IgD-negative memory B cell (primary cell): ENCODE measurements at regions not wholly inside any gene's neighbourhood (a gene's known extent, or its start where the extent isn't known, plus 50 kb on each side); places are given as distances from the start of the nearest gene placed in this dataset.

Experiments
- H3K27ac Mint-ChIP-seq, 3 donors: one replicate each; pipeline ENCODE4 v1.8.0; 2020 to 2022; ENCODE audit warnings: mild to moderate bottlenecking in 3 of 3, mixed read lengths in 3 of 3, moderate library complexity in 1 of 3
- H3K27me3 Mint-ChIP-seq: one replicate; pipeline ENCODE4 v1.8.0; 2021; ENCODE audit warnings: mixed read lengths
- H3K36me3 Mint-ChIP-seq: one replicate; pipeline ENCODE4 v1.8.0; 2020; ENCODE audit warnings: mild to moderate bottlenecking, mixed read lengths
- H3K4me1 Mint-ChIP-seq, 3 donors: one replicate each; pipeline ENCODE4 v1.8.0; 2020 to 2022; ENCODE audit warnings: mixed read lengths in 3 of 3, mild to moderate bottlenecking in 1 of 3
- H3K4me3 Mint-ChIP-seq, 4 donors: one replicate each; pipeline ENCODE4 v1.8.0; 2020 to 2022; ENCODE audit warnings: mild to moderate bottlenecking in 4 of 4, mixed read lengths in 4 of 4, moderate library complexity in 3 of 4
- H3K9me3 Mint-ChIP-seq, 3 donors: one replicate each; pipeline ENCODE4 v1.8.0; 2020 to 2021; ENCODE audit warnings: mixed read lengths in 3 of 3, mild to moderate bottlenecking in 1 of 3

- H3K4me3 Mint-ChIP-seq = no peak overlapping the region
- H3K4me1 Mint-ChIP-seq = no peaks in the 10 kb centered on the region
- no peaks in the 10 kb centered on the region for H3K36me3 Mint-ChIP-seq
- no peak overlapping the region for H3K27ac Mint-ChIP-seq
- no peaks in the 10 kb centered on the region for H3K9me3 Mint-ChIP-seq
- H3K27me3 Mint-ChIP-seq = no peaks in the 10 kb centered on the region
Measured at GRCh38 chr4:110275871-110276270, 77.5 kb upstream of the ELOVL6 start.

- Mint-ChIP-seq H3K36me3 (peaks cover 2% of the 10 kb centered on the region), H3K9me3 (peaks cover 0 to 2% (median 0%) of the 10 kb centered on the region in 3 donors), H3K4me3 (no peak overlapping the region), H3K27ac (no peak overlapping the region), H3K4me1 (no peaks in the 10 kb centered on the region), H3K27me3 (peaks cover 1% of the 10 kb centered on the region)
Measured at GRCh38 chr4:110271986-110272385, 73.6 kb upstream of the ELOVL6 start.

- H3K27ac Mint-ChIP-seq = no peak overlapping the region
- peaks cover 0 to 2% (median 0%) of the 10 kb centered on the region in 3 donors for H3K9me3 Mint-ChIP-seq
- H3K27me3 Mint-ChIP-seq = peaks cover 1% of the 10 kb centered on the region
- H3K36me3 Mint-ChIP-seq = peaks cover 2% of the 10 kb centered on the region
- H3K4me3 Mint-ChIP-seq = no peak overlapping the region
- H3K4me1 Mint-ChIP-seq = no peaks in the 10 kb centered on the region
Measured at GRCh38 chr4:110270492-110271197, 72.2 kb upstream of the ELOVL6 start.

GRCh38 chr4:110268790-110269189 is 70.4 kb upstream of the ELOVL6 start:
- Mint-ChIP-seq H3K36me3 (peaks cover 2% of the 10 kb centered on the region), H3K27ac (no peak overlapping the region), H3K27me3 (peaks cover 1% of the 10 kb centered on the region), H3K4me1 (no peaks in the 10 kb centered on the region), H3K4me3 (no peak overlapping the region), H3K9me3 (peaks cover 0 to 5% (median 0%) of the 10 kb centered on the region in 3 donors)

DNA sequence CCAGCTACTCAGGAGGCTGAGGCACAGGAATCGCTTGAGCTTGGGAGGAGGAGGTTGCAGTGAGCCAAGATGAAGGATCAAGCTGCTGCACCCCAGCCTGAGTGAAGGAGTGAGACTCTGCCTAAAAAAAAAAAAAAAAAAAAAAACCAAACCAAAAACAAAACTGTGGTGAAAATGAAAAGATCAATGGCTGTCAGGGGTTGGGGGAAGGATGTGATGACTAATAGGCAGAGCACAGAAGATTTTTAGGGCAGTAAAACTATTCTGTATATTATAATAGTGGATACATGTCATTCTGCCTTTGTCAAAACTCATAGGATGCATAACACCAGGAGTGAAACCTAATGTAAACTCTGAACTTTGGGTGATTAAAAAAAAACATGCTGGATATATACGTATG is 69.9 kb upstream of the ELOVL6 start:
- peaks cover 1% of the 10 kb centered on the region for H3K27me3 Mint-ChIP-seq
- H3K4me3 Mint-ChIP-seq = no peak overlapping the region
- peaks cover 0 to 5% (median 0%) of the 10 kb centered on the region in 3 donors for H3K9me3 Mint-ChIP-seq
- no peaks in the 10 kb centered on the region for H3K4me1 Mint-ChIP-seq
- no peak overlapping the region for H3K27ac Mint-ChIP-seq
- H3K36me3 Mint-ChIP-seq = peaks cover 2% of the 10 kb centered on the region

DNA sequence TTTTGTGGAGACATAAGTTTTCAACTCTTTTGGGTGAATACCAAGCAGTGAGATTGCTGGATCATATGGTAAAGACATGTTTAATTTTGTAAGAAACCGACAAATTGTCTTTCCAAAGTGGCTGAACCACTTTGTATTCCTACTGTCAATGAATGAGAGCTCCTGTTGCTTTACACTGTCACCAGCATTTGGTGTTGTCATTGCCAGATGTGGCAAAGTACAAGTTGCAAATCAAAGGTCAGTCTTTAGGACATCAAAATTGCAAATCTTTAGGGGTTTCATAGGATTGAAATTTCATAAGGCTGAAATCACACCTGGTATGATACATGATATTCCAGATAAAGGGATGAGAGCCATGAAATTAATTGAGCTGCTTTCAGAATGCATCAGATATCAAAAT is 67.7 kb upstream of the ELOVL6 start:
- Mint-ChIP-seq H3K4me3 (no peak overlapping the region), H3K27ac (no peak overlapping the region), H3K4me1 (no peaks in the 10 kb centered on the region), H3K27me3 (peaks cover 1% of the 10 kb centered on the region), H3K36me3 (peaks cover 2% of the 10 kb centered on the region), H3K9me3 (peaks cover 0 to 5% (median 2%) of the 10 kb centered on the region in 3 donors)

DNA sequence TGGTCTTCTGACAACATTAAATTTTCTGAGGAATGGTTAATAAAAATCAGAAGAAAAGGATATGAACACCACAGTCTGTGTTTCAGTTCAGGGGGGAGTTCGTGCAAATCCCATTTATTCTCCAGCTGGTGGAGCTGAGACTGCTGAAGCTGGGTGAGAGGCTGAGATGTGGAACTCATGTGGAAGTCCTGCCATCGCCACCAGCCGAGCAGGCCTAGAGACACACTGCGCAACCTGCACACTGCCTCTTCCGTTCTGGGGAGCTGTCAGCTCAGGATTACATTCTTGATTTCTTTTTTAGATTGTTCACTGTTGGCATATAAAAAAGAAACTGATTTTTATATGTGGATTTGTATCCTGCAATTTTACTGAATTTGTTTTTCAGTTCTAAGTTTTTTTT is 66.6 kb upstream of the ELOVL6 start:
- Mint-ChIP-seq H3K27me3 (peaks cover 1% of the 10 kb centered on the region), H3K4me3 (no peak overlapping the region), H3K36me3 (peaks cover 2% of the 10 kb centered on the region), H3K27ac (no peak overlapping the region), H3K4me1 (no peaks in the 10 kb centered on the region), H3K9me3 (peaks cover 0 to 5% (median 2%) of the 10 kb centered on the region in 3 donors)

- H3K36me3 Mint-ChIP-seq = peaks cover 2% of the 10 kb centered on the region
- H3K27ac Mint-ChIP-seq = no peak overlapping the region
- no peaks in the 10 kb centered on the region for H3K27me3 Mint-ChIP-seq
- peaks cover 0 to 4% (median 2%) of the 10 kb centered on the region in 3 donors for H3K9me3 Mint-ChIP-seq
- no peaks in the 10 kb centered on the region for H3K4me1 Mint-ChIP-seq
- H3K4me3 Mint-ChIP-seq = no peak overlapping the region
Measured at GRCh38 chr4:110260299-110260698, 61.9 kb upstream of the ELOVL6 start.

DNA sequence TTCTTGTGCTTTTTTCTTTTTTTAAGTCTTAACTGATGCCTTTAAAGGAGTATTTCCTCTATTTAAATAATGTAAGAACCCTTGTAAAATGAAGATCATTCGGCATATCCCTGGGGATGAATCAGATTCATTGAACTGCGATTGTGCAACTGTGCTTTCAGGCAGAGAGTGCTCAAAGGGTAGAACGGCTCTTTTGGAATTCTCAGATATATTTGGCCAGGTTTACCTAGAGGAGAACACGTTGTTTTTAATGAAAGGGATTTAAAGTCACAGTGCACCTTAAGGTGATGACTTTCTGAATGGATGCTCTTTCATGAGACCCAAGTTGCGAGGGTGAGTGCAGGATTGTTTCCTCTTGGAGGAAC is 51.6 kb upstream of the ELOVL6 start:
- H3K4me3 Mint-ChIP-seq = no peak overlapping the region
- no peak overlapping the region for H3K27ac Mint-ChIP-seq
- H3K9me3 Mint-ChIP-seq = no peaks in the 10 kb centered on the region
- H3K27me3 Mint-ChIP-seq = no peaks in the 10 kb centered on the region
- H3K36me3 Mint-ChIP-seq = no peaks in the 10 kb centered on the region
- no peaks in the 10 kb centered on the region for H3K4me1 Mint-ChIP-seq

DNA sequence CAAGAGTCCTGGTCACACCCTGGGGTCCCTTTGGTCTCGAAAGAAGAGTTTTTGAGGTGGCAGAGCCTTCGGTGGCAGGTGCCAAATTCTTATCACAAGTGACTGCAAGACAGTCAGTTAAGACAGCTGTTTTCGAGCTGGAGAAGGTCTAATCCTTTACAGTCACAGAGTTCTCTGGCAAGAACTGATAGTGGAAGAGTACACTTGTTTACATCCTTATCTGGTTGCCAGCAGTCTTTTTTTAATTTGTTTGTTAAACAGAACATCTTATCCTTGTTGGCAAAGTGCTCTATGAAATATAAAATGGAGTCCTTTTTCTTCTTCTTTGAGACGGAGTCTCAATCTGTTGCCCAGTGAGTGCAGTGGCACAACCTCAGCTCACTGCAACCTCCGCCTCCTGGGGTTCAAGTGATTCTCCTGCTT is 50.4 kb upstream of the ELOVL6 start:
- no peaks in the 10 kb centered on the region for H3K4me1 Mint-ChIP-seq
- H3K4me3 Mint-ChIP-seq = no peak overlapping the region
- H3K9me3 Mint-ChIP-seq = no peaks in the 10 kb centered on the region
- no peaks in the 10 kb centered on the region for H3K27me3 Mint-ChIP-seq
- H3K36me3 Mint-ChIP-seq = no peaks in the 10 kb centered on the region
- H3K27ac Mint-ChIP-seq = no peak overlapping the region
